ENCODE measurements at regions not wholly inside any gene's neighbourhood (a gene's known extent, or its start where the extent isn't known, plus 50 kb on each side); places are given as distances from the start of the nearest gene placed in this dataset.

DNA sequence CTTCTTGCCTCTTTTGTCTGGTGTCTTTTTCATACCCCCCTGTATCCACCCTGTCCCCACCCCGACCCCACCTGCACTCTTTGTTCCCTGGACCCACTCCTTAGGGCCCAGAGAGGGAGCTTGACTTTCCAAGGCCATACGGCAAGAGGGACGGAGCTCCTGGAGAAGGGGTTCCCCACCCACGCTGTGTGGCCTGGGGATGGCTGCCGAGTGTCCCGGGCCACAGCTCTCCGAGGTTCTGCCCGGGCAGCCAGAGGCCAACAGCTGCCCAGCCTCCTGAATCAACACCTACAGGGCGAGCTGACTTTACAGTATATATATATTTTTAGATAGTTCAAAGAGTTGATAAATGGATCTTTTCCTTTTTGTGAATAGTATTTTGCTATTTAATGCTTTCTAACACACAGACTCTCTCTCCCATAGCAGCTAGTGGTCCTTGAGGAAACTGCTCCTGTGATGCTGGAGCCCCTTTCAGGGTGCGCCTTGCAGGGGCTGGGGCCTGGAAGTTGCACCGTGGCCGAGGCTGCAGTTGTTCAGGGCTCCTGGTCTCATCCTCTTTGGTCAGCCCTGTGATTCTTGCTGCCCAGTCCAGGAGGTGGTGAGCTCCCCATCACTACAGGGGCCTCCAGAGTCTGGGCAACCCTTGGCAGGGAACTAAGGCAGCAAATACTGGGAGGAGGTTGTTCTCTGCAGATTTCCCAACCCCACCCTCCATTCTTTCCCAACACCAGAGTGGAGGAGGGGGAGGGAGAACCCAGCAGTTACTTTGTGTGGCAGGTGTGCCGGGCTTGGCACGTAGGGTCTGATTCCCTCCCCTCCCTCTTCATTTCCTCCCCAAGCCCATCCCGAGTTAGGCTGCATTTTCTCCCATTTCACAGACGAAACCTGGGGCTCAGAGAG is 321.6 kb downstream of the PTPRU start:
- TF ChIP-seq GATA3 (IDR thresholded peaks at IDR 0.05; ENCODE audit: low read depth, low read length), result no peak

DNA sequence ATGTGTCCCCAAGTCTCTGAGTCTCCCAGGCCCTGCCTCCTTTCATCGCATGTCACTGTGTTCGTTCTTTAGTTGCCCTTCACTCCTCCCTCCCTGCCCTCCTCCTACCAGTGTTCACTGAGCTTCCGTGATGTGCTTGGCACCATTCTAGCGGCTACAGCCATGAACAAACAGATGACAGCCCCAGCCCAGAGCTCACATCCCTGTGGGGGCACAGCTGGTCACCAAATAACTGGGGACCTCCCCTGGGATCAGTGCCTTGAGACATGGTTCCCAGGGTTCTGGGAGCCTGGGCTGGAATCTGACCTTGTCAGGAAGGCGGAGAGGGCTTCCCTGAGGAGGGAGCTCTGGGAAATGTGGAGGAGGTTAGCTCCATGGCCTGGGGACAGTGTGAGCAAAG is 320.7 kb downstream of the PTPRU start:
- TF ChIP-seq GATA3 (IDR thresholded peaks at IDR 0.05; ENCODE audit: low read depth, low read length), result no peak

DNA sequence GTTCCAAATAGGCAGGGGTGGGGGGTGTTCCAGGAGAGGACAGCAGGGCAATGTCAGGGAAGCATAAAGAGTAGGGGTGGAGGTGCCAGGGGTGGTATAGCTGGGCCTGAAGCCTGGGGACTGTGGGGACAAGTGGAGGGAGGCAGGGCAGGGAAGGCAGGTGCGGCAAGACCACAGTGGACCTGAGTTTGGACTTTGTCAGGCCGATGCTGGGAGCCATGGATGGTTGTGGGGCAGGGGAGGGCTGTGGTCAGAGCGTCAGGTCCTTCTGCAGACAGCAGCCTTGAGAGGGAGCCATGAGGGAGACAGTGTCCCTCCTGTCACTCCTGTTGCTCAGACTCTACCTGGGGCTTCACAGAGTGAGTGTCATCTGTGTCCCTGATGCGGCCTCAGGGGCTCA is 320.3 kb downstream of the PTPRU start:
- TF ChIP-seq GATA3 (IDR thresholded peaks at IDR 0.05; ENCODE audit: low read depth, low read length) (no peak), GATA2 (IDR thresholded peaks at IDR 0.05; ENCODE audit: low read depth, low read length) (no peak)

DNA sequence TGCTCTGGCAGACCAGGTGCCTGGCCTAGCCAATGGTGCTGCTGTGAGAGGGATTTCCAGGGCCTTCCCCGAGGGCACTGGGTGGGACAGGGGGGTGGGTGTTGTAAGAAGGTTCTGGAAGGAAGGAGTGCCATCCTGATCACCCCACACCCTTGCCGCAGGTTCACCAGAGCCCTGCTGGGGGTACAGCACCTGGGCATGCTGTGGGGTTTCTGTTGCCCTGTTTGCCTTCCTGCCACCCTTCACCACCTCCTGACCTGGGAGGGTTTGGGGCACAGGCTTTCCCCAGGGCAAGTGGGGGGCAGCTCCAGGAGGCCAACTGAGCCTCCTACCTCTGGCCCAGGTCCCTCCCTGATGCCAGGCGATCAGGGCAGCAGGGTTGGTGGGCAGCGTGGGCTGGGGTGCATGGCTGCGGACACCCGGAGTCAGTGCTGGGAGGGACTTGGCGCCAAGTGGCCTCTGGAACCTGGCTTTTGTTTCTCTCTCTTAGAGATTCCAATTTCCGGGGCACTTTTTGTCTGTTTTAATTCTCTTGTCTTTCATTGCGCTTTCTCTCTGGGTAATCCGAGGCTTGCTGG is 318.8 kb downstream of the PTPRU start:
- TF ChIP-seq GATA3 (IDR thresholded peaks at IDR 0.05; ENCODE audit: low read depth, low read length), result no peak
- TF ChIP-seq GATA2 (IDR thresholded peaks at IDR 0.05; ENCODE audit: low read depth, low read length), result no peak

DNA sequence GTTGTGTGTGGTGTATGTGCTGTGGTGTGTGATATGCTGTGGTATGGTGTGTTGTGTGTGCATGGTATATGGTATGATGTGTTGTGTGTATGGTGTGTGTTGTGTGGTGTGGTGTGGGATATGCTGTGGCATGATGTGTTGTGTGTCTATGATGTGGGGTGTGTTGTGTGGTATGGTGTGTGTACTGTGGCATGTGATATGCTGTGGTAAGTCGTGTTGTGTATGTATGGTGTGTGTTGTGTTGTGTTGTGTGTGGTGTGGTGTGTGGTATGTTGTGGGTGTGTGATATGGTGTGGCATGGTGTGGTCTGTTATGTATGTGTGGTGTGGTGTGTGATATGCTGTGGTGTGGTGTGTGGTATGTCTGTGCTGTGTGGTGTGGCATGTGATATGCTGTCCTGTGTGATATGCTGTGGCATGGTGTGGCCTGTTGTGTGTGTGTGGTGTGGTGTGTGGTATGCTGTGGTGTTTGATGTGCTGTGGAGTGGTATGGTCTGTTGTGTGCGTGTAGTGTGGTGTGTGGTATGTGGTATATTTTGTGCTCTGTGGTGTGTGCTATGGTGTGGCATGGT is 318.0 kb downstream of the PTPRU start:
- no peak for TF ChIP-seq GATA3 (IDR thresholded peaks at IDR 0.05; ENCODE audit: low read depth, low read length)
- no peak for TF ChIP-seq GATA2 (IDR thresholded peaks at IDR 0.05; ENCODE audit: low read depth, low read length)

DNA sequence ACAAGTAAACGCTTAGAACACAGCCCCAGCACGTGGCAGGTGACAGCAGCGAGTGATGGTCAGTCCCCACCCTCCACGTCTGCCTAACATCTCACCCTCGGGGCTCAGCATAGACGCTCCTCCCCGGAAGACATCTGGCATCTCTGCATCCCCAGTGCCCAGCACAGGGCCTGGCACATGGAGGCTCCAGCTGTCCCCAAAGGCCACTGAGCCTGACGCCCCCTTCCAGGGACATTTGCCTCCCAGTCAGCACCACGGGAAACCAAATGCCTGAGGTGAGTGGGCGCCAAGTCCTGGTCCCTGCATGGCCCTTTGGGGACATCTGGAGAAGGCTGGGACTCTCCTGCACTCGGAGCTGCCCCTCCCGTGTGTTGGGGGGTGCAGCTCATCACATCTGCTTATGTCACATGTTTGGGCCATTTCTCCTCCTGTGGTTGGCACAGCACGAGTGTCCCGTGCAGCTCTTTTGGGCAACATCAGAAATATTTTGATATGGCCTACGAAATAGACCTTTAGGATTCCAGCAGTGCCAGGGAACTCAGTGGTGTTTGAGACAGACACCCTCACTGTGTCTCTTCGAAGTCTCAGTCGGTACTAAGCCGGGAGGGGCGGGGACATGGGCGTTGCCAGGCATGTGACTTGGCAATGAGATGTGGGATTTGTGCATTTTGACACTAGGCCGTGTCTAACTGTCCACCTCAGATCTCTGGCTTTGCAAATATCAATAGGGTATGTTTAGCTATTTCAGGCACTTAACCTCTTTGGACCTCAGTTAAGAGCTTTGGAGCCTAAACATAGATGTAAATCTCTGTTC is 315.0 kb downstream of the PTPRU start:
- TF ChIP-seq GATA3 (IDR thresholded peaks at IDR 0.05; ENCODE audit: low read depth, low read length) (no peak), GATA2 (IDR thresholded peaks at IDR 0.05; ENCODE audit: low read depth, low read length) (no peak)

DNA sequence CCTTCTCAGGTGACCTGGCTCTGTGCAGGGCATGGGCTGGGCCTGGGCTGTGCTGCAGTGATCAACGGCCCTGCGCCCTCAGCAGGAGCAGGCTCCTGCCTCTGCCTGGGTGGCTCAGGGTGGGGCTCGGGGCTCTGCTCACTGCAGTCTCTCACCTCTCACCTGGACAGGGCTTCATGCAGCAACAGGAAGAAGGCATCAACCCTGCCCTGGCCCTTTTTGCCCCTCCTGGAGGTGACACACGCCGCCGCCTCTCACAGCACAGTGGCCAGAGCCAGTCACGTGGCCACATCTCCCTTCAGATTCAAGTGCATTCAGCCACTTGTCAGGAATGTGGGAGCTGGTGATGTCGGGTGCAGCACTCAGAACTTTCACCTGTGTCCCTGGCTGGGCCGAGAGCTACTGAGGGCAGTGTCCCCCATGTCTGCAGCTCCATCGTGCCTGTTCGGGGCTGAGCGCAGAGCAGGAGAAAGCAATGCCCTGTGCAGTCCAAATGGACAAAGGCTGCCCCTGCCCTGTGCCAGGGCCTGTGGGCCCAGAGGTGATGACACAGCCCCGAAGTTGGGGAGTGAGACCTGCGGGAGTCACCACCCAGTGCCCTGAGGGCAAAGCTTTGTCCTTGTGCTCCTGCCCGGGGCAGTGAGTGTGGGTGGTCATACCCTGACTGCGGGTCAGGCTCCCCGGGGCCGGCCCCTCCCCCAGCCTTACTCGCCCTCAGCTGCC is 314.0 kb downstream of the PTPRU start:
- no peak for TF ChIP-seq GATA2 (IDR thresholded peaks at IDR 0.05; ENCODE audit: low read depth, low read length)
- no peak for TF ChIP-seq GATA3 (IDR thresholded peaks at IDR 0.05; ENCODE audit: low read depth, low read length)

DNA sequence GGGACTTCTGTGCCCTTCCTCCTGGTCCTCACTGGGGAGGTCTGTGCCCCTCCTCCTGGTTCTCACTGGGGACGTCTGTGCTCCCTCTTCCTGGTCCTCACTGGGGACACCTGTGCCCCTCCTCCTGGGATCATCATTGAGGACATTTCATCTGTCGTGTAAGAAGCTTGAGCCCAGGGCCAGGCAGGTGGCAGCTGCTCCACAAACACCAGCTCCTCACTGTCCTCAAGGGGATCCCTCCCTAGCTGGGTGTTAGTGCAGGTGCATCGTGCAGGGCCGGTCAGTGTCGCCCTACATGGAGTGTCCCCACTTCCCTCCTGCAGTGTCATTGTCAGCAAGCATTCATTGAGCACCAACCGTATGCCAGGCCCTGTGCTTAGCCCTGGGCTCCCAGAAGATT is 312.7 kb downstream of the PTPRU start:
- no peak for TF ChIP-seq GATA3 (IDR thresholded peaks at IDR 0.05; ENCODE audit: low read depth, low read length)
- no peak for TF ChIP-seq GATA2 (IDR thresholded peaks at IDR 0.05; ENCODE audit: low read depth, low read length)

DNA sequence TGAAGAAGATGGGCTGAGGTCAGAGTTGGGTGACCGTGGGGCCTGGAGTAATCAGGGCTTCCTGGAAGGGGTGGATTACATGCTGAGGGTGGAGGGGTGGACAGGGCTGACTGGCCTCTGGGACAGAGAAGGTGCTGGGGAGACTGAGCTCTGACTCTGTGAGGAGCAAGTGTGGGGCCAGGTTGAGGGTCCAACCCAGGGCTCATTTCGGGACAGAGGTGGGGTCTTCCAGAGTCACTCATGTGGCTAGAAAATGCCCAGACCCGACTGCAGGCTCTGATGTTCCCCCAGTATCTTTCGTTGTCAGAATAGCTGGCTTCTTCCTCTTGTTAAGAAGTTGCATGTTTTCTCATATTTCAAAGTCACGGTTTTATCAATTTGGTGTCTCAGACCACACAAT is 311.8 kb downstream of the PTPRU start:
- no peak for TF ChIP-seq GATA2 (IDR thresholded peaks at IDR 0.05; ENCODE audit: low read depth, low read length)
- no peak for TF ChIP-seq GATA3 (IDR thresholded peaks at IDR 0.05; ENCODE audit: low read depth, low read length)

DNA sequence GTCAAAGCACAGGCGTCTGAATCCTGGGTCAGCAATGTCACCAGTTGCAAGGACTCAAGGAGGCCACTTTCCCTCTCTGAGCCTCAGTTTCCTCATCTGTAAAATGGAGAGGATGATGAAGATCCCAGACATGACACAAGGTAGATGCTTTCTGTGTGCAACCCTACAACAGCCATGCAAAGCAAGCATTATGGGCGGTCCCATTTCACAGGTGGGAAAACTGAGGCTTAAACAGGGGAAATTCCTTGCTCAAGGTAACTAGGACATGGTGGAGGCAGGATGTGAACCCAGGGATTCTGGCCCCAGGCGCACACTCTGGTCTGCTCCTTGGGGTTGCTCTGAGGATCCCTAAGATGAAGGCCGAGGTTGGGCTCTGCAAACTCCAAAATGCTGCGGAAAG is 311.0 kb downstream of the PTPRU start:
- TF ChIP-seq GATA3 (IDR thresholded peaks at IDR 0.05; ENCODE audit: low read depth, low read length) (no peak), GATA2 (IDR thresholded peaks at IDR 0.05; ENCODE audit: low read depth, low read length) (no peak)

DNA sequence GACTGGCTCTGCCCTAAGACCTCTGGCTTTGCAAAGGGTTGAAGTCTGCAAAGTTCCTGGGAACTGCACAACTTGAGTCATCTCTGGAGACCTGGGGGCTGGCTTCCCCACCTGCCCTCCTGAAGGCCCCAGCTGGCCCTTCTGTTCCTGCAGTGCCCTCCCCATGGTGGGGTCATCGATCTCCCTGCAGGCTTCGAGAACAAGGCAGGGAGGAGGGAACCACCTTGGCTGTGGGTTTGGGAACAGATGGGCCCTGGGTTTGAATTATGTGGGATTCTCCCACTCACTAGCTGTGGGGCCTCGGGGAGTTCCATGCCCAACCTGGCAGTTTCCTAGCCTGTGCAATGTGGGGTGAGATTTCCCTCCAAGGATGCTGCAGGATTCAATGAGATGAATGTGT is 310.2 kb downstream of the PTPRU start:
- TF ChIP-seq GATA3 (IDR thresholded peaks at IDR 0.05; ENCODE audit: low read depth, low read length), result no peak
- no peak for TF ChIP-seq GATA2 (IDR thresholded peaks at IDR 0.05; ENCODE audit: low read depth, low read length)

DNA sequence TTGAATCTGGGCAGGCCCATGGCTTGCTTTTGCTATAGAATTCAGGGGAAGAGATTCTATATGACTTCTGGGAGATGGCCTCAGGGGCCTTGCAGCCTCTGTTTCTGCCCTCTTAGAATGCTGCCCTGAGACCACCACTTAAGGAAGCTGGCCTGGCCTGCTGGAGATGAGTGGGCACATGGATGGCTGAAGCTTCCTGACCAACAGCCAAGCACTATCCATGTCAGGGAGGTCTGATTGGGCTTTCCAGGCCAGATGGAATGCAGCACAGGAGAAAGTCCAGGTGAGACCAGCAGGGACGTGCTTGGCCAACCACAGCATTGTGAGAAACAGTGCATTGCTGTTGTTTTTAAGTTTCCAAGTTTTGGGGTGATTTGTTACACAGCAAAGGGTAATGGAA is 308.1 kb downstream of the PTPRU start:
- TF ChIP-seq GATA2 (IDR thresholded peaks at IDR 0.05; ENCODE audit: low read depth, low read length), result no peak
- no peak for TF ChIP-seq GATA3 (IDR thresholded peaks at IDR 0.05; ENCODE audit: low read depth, low read length)

DNA sequence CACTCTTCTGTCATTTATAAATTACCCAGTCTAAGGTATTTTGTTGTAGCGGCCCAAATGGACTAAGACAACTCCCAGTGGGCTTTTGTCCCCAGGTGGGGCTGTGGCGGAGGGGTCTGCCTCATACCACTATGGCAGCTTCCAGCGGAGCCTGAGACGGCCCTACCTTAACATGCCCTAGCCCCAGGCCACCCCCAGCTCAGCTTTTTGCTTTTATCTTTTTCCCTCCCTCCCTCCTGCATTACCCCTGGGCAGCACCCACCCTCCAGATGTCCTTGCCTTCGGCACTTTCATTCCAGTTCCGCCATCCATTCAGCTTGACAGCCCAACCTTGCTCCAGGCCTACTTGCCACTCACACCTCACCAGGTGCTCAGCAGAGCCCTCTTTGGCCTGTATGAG is 307.3 kb downstream of the PTPRU start:
- no peak for TF ChIP-seq GATA2 (IDR thresholded peaks at IDR 0.05; ENCODE audit: low read depth, low read length)
- TF ChIP-seq GATA3 (IDR thresholded peaks at IDR 0.05; ENCODE audit: low read depth, low read length), result no peak

DNA sequence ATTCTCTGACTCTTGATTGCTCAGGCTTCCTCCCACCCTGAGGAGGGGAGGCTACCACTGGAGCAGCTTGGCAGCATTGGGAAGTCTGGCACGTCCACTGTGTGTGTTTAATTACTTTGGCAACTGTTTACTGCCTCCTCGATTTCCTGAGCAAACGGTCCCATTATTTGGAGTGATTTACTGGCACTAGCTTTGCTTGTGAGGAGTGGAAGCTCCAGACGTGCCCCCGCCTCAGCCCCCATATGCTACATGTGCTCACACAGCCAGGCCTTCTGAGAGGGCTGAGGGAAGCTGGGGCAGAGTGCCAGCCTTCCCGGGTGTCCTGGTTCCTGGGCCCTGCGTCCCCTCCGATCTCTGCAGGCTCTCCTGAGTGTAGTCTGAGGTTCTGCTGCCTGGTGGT is 306.2 kb downstream of the PTPRU start:
- TF ChIP-seq GATA2 (IDR thresholded peaks at IDR 0.05; ENCODE audit: low read depth, low read length) (no peak), GATA3 (IDR thresholded peaks at IDR 0.05; ENCODE audit: low read depth, low read length) (no peak)

Data from SH-SY5Y (cell line).